G401 (cell line): ENCODE measurements at regions not wholly inside any gene's neighbourhood (a gene's known extent, or its start where the extent isn't known, plus 50 kb on each side); places are given as distances from the start of the nearest gene placed in this dataset.
A peak's percentile ranks its signal among the peaks of the same experiment; 100 is the strongest.
"Not testable (repeated sequence)": the region's sequence is repeated elsewhere in the genome, so short reads cannot be mapped to it uniquely, and the experiment has no call there.

Experiments used
- DNase-seq: peaks from one replicate; pipeline ENCODE4 v3.0.0-alpha.2; 2015; ENCODE audit warnings: low spot score
- in situ Hi-C: cut with HindIII; loops from 2 replicates; pipeline ENCODE4 v1.10.0; 2016; ENCODE audit warnings: low sequenced_read_pairs, mixed read lengths

- in situ Hi-C loops, result no loop called here
- peak; percentile 31 for DNase-seq
Observed at GRCh38 chr16:22624038-22624799, 113.5 kb downstream of the NPIPB5 start.

DNA sequence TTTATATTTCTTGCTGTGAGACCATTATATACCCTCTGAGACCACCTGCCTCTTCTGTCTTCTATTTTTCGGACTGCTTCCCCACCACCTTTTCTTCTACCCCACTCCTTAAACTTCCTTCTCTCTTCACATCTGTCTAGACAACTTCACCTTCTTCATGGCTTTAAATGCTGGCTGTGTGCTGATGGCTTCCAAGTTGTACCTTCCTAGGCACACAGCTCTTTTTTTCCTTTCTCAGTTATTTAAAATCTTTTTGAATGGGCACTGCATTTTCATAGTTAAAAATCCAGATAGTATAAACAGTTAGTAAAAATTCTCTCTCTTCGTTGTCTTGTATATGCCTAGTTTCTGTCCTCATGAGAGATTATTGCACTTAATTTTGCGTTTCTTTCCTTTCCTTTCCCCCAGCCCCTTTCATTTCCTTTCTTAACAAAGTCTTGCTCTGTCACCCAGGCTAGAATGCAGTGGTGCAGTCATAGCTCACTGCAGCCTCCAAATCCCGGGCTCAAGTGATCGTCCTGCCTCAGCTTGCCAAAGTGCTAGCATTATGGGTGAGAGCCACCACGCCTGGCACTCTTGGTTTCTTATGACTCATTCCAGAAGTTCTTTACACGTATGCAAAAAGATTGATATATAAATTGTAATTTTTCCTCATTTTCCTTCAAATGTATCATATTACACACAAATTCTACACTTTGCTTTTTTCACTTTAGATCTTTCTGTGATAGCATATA is 114.3 kb downstream of the NPIPB5 start:
- no peak for DNase-seq
- in situ Hi-C loops, result no loop called here

GRCh38 chr16:22625967-22626366 is 115.3 kb downstream of the NPIPB5 start:
- in situ Hi-C loops, result no loop called here
- no peak for DNase-seq

DNA sequence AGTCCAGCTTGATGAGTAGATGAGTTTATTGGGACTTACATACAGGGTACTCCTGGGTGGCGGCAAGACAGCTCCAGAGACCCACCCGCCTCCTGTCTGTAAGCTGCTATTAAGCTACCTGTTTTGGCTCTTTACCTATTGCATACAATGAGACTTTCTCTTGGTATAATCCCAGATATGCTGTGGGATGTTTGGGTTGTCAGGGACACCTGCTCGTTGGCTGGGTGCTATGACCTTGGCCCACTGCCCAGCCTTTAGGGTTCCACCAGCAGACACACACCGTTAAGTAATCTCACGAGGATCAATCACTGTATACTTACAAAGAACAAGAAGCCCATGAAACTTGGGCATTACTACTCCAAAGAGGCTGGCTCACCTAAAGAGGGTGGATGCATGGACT is 116.4 kb downstream of the NPIPB5 start:
- in situ Hi-C loops, result no loop called here
- DNase-seq, result no peak

DNA sequence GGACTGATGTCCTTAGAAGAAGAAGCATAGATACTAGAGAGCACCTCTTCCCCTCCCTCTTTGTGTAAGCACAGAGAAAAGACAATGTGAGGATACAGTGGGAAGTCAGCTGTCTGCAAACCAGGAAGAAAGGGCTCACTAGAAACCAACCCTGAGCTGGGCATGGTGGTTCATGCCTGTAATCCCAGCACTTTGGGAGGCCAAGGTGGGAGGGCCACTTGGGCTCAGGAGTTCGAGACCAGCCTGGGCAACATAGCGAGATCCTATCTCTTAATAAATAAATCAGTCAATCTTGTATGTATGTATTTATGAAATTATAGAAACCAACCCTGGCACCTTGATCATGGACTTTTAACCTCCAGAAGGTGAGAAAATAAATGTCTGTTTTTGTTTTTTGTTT is 118.3 kb downstream of the NPIPB5 start:
- in situ Hi-C loops, result no loop called here
- no peak for DNase-seq

DNA sequence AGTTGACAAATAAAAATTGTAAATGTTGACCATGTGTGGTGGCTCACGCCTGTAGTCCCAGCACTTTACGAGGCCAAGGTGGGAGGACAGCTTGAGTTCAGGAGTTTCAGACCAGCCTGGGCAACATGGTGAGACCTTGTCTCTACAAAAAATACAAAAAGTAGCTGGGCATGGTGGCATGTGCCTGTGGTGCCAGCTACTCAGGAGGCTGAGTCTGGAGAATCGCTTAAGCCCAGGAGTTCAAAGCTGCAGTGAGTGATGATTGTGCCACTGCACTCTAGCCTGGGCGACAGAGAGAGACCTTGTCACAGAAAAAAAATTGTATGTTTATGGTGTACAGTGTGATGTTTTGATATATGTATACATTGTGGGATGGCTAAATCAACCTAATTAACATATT is 119.6 kb downstream of the NPIPB5 start:
- in situ Hi-C loops, result no loop called here
- DNase-seq, result no peak

DNA sequence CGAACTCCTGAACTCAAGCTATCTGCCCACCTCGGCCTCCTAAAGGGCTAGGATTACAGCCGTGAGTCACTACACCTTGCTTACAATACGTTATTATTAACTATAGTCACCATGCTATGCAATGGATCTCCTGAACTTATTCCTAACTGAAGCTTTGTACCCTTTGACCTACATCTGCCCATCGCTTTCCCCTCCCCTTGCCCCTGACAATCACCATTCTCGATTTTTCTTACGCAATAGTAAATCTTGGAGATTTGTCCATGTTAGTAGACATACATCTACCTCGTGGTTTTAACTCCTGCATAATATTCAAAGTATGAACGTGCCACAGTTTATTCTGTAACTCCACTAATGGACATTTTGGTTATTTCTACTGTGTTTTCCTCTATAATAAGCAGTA is 120.6 kb downstream of the NPIPB5 start:
- in situ Hi-C loops, result no loop called here
- no peak for DNase-seq

DNA sequence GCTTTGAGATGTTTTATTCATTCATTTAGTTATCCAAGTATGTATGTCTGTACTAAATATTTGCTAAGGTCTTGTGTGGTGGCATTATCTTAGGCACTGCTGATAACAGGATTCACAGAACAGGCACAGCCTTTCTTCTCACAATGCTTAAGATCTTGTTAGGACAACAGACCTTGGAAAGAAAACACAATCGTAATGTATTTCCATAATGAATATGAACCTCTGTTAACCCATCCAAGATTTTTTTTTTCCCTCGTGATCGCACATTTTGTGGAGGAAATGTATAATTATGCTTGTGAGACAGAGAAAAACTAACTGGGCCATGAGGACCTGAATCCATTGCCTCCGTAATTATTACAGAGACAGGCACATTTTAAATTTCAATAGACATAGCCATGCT is 121.9 kb downstream of the NPIPB5 start:
- no peak for DNase-seq
- in situ Hi-C loops, result no loop called here

DNA sequence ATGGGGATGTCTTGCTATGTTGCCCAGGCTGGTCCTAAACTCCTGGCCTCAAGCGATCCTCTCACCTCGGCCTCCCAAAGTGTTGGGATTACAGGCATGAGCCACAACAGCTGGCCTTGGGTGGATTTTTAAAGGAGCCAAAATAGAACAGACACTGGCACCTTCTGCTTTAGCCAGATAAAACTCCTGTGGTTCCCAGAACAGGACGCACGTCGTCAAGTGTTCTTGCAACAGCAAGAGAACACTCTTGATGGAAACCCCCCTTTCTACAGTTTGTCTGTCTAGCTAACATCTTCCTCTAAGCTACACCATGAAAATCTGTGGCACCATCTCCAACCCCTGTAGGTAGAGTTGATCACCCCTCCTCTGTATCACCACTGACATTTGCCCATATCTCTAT is 122.6 kb downstream of the NPIPB5 start:
- in situ Hi-C loops, result no loop called here
- DNase-seq, result no peak

DNA sequence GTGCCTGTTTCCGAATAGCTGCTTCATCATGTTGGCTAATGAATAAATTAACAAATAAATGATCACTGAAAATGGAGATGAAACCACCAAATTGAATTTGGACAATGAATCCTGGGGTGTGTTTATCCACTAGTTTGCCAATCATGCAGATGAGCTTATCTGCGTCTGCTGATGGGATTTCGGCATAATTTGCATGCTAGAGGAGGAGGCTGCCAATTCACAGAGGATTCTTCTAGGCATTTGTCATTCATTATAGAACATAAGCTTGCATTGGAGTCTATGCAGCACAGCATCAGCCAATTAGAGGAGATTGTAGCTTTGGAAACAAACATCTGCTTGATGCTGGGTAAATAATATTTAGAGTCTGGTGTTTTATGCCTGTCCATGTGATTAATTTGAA is 123.1 kb downstream of the NPIPB5 start:
- DNase-seq, result no peak
- in situ Hi-C loops, result no loop called here

GRCh38 chr16:22634954-22635353 is 124.3 kb downstream of the NPIPB5 start:
- in situ Hi-C loops, result no loop called here
- DNase-seq, result no peak

DNA sequence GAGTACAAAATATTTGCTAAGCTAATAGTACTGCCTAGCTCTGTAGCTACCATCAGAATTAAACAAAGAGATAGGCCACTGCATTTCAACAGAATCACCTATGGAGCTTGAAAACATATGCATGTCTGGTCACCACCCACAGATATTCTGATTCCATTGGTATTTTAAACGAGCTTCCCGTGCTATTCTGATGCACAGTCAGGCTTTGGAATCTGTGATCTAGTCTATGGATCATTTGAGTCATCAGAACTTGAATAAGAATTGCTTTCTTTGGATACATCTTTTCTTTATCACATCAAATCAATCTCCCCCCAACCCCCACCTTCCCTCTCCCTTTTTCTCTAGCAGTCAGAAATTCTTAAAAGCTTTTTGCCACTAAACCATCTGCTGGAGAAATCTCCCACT is 124.7 kb downstream of the NPIPB5 start:
- in situ Hi-C loops, result no loop called here
- DNase-seq, result no peak

- in situ Hi-C loops, result no loop called here
- DNase-seq, result no peak
Observed at GRCh38 chr16:22635801-22636200, 125.1 kb downstream of the NPIPB5 start.

GRCh38 chr16:22638393-22639206 is 127.9 kb downstream of the NPIPB5 start:
- in situ Hi-C loops, result no loop called here
- no peak for DNase-seq

GRCh38 chr16:22641131-22641628 is 130.5 kb downstream of the NPIPB5 start:
- DNase-seq, result no peak
- in situ Hi-C loops, result no loop called here

DNA sequence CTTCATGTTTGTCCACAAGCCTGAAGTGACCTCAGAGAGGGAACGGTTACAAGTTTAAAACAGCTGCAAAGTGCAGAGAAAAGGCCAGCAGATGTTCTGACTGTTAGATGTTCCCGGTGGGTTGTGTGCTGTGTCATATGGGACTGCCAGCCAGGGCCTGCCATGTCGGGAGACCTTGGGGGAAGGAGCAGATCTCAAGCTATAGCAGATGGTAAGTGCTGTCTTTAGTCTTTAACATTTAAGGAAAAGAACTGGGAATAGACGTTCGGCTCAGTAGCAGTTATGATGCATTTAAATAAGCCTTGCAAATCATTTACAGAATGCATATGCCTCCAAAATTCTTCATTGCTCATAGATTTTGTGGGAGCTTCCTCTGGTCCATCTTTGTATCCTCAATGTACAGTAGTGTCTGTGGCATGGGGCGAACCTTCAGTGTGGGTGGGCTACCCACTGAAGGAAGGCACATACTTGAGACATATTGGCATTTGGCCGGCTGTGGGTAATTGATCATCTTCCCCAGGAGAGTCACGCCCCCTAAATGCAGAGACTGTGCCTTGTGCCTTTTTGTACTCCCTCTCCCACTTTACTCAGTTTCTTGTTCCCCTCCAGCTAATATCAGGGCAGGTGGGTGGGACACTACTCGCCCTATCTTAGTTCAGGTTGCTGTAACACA is 131.9 kb downstream of the NPIPB5 start:
- in situ Hi-C loops, result no loop called here
- no peak for DNase-seq

DNA sequence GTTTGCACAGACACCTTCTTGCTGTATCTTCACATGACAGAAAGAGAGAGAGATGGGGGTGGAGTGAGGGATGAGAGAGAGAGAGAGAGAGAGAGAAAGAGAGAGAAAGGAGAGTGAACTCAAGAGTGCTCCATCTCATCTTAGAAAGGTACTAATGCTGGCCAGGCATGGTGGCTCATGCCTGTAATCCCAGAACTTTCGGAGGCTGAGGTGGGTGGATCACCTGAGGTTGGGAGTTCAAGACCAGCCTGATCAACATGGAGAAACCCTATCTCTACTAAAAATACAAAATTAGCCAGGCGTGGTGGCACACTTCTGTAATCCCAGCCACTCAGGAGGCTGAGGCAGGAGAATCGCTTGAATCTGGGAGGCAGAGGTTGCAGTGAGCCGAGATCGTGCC is 132.5 kb downstream of the NPIPB5 start:
- in situ Hi-C loops, DNase-seq: not testable (repeated sequence)

- in situ Hi-C loops, result no loop called here
- DNase-seq, result no peak
Observed at GRCh38 chr16:22643886-22644285, 133.2 kb downstream of the NPIPB5 start.

GRCh38 chr16:22645868-22646267 is 135.2 kb downstream of the NPIPB5 start:
- no peak for DNase-seq
- in situ Hi-C loops, result no loop called here
